Retinal pigment epithelial cell (primary cell): ENCODE measurements at regions not wholly inside any gene's neighbourhood (a gene's known extent, or its start where the extent isn't known, plus 50 kb on each side); places are given as distances from the start of the nearest gene placed in this dataset.

ENCODE experiments used
- DNase-seq: peaks from one replicate; pipeline ENCODE4 v3.0.0-alpha.2; 2010; ENCODE audit warnings: low read depth
- H3K4me3 ChIP-seq: 2 replicates; pipeline ENCODE4 v1.5.1; 2011; ENCODE audit warnings: mild to moderate bottlenecking, low read length, control low read depth, moderate library complexity
- TF ChIP-seq, protein P1 (sequence below): conservative IDR thresholded peaks from 2 replicates; pipeline ENCODE4 v1.5.1; 2011; ENCODE audit warnings: low read depth, low read length, control low read depth, inconsistent platforms

GRCh38 chr14:66085665-66086064, 400.5 kb upstream of the CCDC196 start:
- no peak overlapping the region for H3K4me3 ChIP-seq
- TF ChIP-seq, protein P1, sequence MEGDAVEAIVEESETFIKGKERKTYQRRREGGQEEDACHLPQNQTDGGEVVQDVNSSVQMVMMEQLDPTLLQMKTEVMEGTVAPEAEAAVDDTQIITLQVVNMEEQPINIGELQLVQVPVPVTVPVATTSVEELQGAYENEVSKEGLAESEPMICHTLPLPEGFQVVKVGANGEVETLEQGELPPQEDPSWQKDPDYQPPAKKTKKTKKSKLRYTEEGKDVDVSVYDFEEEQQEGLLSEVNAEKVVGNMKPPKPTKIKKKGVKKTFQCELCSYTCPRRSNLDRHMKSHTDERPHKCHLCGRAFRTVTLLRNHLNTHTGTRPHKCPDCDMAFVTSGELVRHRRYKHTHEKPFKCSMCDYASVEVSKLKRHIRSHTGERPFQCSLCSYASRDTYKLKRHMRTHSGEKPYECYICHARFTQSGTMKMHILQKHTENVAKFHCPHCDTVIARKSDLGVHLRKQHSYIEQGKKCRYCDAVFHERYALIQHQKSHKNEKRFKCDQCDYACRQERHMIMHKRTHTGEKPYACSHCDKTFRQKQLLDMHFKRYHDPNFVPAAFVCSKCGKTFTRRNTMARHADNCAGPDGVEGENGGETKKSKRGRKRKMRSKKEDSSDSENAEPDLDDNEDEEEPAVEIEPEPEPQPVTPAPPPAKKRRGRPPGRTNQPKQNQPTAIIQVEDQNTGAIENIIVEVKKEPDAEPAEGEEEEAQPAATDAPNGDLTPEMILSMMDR, result no peak
- no peak for DNase-seq

DNA sequence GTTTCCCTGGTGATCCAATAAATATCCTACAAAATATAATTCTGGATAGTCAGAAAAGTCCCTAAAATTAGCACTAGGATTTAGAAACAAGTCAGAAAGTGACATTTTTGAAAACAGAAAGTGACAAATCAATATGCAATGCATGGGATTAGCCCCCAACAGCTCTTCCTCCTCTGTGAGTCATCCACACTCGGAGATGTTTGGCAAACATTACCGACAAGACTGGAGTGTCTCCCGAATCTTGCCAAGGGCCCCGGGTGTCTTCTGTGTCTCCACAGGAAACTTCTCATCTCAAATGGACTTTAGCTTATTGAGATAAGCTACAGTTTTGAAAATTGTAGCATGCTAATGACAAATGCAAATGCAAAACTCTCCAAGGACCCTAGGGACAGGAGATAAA, 398.9 kb upstream of the CCDC196 start:
- no peak for DNase-seq
- H3K4me3 ChIP-seq, result no peak overlapping the region
- TF ChIP-seq, protein P1, result no peak

- TF ChIP-seq, protein P1, result no peak
- H3K4me3 ChIP-seq, result no peak overlapping the region
- DNase-seq, result no peak
Observed at GRCh38 chr14:66088656-66089055, 397.5 kb upstream of the CCDC196 start.

- TF ChIP-seq, protein P1, result no peak
- no peak for DNase-seq
Observed at GRCh38 chr14:66092206-66092605, 394.0 kb upstream of the CCDC196 start.

GRCh38 chr14:66092748-66093147, 393.4 kb upstream of the CCDC196 start:
- H3K4me3 ChIP-seq, result no peak overlapping the region
- TF ChIP-seq, protein P1, result no peak
- no peak for DNase-seq

More at GRCh38 chr14:66092206-66092605, 394.0 kb upstream of the CCDC196 start:
- no peak overlapping the region for H3K4me3 ChIP-seq

- no peak overlapping the region for H3K4me3 ChIP-seq
- TF ChIP-seq, protein P1, result no peak
- DNase-seq, result no peak
Observed at GRCh38 chr14:66094001-66094727, 392.0 kb upstream of the CCDC196 start.

DNA sequence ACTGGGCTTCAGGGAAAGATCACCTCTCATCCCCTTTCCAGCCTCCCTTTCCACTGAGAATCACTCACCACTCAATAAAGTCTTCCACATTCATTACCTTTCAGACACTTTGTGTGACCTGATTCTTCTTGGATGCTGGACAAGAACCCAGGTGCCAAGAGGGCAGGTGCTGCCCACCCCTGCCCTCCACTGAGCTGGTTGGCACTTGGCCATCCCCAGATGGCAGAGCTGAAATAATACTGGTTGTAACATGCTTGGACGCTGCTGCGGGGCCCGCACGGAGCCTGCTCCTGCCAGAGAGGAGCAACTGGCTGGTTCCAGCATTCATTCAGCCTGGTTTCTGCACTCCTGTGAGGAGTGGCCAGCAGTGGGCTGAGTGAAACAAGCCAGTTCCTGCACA, 386.7 kb upstream of the CCDC196 start:
- H3K4me3 ChIP-seq, result no peak overlapping the region
- no peak for DNase-seq
- TF ChIP-seq, protein P1, result no peak
